Bronchial epithelial cell (primary cell): ENCODE measurements at regions not wholly inside any gene's neighbourhood (a gene's known extent, or its start where the extent isn't known, plus 50 kb on each side); places are given as distances from the start of the nearest gene placed in this dataset.
"Not testable (repeated sequence)": the region's sequence is repeated elsewhere in the genome, so short reads cannot be mapped to it uniquely, and the experiment has no call there.

Source experiments
- DNase-seq: peaks from one replicate; pipeline ENCODE4 v3.0.0-alpha.2; 2010; ENCODE audit warnings: low read depth
- FAIRE-seq: peaks from 2 replicates; lab custom pipeline; 2011; peaks lifted over from hg19 to GRCh38; lab: Jason Lieb, UNC
- H3K27me3 ChIP-seq: 2 replicates; pipeline ENCODE4 v1.5.1; 2011; ENCODE audit warnings: low read length; ENCODE audit not compliant: control insufficient read depth, insufficient read depth
- H3K36me3 ChIP-seq: 2 replicates; pipeline ENCODE4 v1.5.1; 2011; ENCODE audit warnings: low read length; ENCODE audit not compliant: control insufficient read depth, insufficient read depth
- H3K4me3 ChIP-seq: 2 replicates; pipeline ENCODE4 v1.5.1; 2011; ENCODE audit warnings: mild to moderate bottlenecking, low read depth, low read length, control low read depth
- TF ChIP-seq, protein P1 (sequence below): IDR thresholded peaks from 2 replicates; pipeline ENCODE4 v1.5.1; 2011; ENCODE audit warnings: mild to moderate bottlenecking, moderate library complexity, low read length, control low read depth, inconsistent platforms; ENCODE audit not compliant: insufficient read depth, severe bottlenecking

DNA sequence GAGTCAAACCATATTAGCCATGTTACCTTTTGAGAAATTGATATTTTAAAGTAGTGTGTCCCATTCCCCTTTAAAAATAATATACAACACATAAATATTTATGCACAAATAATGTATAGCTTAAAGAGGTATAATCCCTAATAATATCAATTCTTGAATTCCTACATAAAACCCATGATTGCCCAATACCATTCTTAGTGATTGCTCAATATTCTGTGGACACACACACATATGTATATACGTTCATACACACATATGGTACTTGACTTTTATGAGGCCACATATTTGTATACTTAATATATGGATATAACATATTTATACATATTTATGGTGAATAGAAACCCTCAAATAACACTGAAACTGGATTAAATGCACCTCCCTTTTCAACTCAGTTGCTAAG lies 367.4 kb downstream of the ZBBX start:
- H3K27me3 ChIP-seq, result no peaks in the 10 kb centered on the region
- H3K4me3 ChIP-seq, result no peak overlapping the region
- FAIRE-seq (no peak), DNase-seq (no peak)
- H3K36me3 ChIP-seq, result no peaks in the 10 kb centered on the region
- TF ChIP-seq, protein P1, sequence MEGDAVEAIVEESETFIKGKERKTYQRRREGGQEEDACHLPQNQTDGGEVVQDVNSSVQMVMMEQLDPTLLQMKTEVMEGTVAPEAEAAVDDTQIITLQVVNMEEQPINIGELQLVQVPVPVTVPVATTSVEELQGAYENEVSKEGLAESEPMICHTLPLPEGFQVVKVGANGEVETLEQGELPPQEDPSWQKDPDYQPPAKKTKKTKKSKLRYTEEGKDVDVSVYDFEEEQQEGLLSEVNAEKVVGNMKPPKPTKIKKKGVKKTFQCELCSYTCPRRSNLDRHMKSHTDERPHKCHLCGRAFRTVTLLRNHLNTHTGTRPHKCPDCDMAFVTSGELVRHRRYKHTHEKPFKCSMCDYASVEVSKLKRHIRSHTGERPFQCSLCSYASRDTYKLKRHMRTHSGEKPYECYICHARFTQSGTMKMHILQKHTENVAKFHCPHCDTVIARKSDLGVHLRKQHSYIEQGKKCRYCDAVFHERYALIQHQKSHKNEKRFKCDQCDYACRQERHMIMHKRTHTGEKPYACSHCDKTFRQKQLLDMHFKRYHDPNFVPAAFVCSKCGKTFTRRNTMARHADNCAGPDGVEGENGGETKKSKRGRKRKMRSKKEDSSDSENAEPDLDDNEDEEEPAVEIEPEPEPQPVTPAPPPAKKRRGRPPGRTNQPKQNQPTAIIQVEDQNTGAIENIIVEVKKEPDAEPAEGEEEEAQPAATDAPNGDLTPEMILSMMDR, result no peak

DNA sequence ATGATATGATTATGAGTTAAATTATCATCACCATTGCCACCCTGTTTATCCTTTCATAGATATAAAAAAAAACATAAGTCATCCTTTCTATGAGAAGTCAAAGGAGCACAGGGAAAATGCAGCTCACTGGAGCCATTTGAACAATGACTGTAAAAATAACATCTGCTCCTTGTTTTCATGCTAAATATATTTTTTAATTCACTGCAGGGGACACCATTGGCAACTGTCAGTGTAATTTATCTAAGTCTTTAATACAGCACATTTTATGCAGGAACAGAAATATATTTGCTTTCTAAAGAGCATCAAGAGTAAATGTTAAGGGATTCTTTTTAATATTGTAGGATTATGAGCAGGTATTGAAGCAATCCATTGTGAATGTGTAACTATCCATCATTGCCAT lies 371.3 kb downstream of the ZBBX start:
- FAIRE-seq (no peak), DNase-seq (no peak)
- Histone ChIP-seq H3K27me3 (no peaks in the 10 kb centered on the region), H3K36me3 (no peaks in the 10 kb centered on the region), H3K4me3 (no peak overlapping the region)
- TF ChIP-seq, protein P1, result no peak

DNA sequence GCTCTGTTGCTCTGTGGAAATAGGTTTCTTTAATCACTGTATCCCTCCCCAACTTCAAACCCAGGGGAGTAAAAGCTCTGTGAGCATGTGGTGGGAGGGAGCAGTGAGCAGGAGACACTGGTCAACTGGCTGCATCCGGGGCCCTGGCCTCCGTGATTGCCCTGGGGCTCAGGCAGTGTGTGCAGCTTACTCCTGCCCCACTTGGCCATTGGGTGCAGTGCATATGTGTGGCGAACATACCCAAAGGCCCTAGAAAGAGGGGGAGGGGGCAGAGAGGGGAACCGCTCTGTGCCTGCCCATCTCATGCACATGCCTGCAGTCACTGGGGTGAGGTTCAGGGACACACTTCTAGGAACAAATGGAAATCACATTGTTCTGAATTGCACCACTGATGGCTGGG lies 378.7 kb downstream of the ZBBX start:
- TF ChIP-seq, protein P1, result no peak
- no peak for DNase-seq
- Histone ChIP-seq H3K4me3 (no peak overlapping the region), H3K36me3 (no peaks in the 10 kb centered on the region), H3K27me3 (no peaks in the 10 kb centered on the region)
- no peak for FAIRE-seq

DNA sequence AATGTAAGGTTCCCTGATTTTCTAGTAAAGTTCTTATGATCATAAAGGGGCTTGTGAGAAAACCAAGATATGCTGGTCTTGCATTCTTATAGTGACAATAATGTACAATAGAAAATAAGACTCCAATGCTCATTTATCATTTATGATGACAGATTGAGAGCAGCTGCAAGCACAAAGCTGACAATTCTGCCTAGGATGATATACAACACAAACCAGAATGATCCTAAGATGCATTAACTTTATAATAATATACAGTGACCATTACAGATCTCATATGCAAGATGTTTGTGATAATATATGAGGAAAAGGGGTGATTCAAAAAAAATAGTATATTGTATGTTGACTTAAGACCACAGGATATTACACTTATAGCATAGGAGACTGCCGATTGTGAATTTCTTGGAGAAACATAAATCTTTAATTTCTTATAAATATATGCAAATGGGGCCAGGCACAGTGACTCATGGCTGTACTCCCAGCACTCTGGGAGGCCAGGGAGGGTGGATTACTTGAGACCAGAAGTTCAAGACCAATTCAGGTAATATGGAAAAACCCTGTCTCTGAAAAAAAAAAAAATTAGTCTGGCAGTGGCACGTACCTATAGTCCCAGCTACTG lies 387.0 kb downstream of the ZBBX start:
- FAIRE-seq (no peak), DNase-seq (no peak)
- Histone ChIP-seq H3K4me3 (no peak overlapping the region), H3K36me3 (no peaks in the 10 kb centered on the region), H3K27me3 (no peaks in the 10 kb centered on the region)
- TF ChIP-seq, protein P1, result no peak

DNA sequence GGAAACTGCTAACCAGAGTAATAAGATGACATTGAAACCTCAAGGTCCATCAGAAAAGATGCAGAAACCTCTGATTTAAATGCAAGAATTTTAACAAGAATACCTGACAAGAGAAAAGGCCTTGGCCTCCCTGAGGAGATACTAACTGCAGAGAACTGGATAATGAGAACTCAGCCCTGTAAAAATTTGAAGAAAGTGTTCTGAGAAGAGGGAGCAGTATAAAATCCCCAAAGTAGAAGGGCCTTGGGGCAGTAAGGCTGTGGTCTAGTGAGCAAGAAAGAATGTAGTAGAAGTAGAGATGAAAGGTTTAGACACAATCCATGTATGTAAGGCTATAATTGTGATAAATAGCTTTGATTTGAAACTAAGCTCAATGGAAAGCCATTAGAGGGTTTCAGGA lies 394.1 kb downstream of the ZBBX start:
- TF ChIP-seq, protein P1, result no peak
- H3K36me3 ChIP-seq, result no peaks in the 10 kb centered on the region
- no peaks in the 10 kb centered on the region for H3K27me3 ChIP-seq
- FAIRE-seq (no peak), DNase-seq (no peak)
- no peak overlapping the region for H3K4me3 ChIP-seq

DNA sequence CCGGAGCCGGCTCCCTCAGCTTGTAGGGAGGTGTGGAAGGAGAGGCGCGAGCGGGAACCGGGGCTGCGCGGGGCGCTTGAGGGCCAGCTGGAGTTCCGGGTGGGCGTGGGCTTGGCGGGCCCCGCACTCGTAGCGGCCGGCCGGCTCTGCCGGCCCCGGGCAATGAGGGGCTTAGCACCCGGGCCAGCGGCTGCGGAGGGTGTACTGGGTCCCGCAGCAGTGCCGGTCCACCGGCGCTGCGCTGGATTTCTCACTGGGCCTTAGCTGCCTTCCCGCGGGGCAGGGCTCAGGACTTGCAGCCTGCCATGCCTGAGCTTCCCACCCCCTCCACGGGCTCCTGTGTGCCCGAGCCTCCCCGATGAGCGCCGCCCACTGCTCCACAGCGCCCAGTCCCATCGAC lies 404.3 kb downstream of the ZBBX start:
- not testable (repeated sequence) for FAIRE-seq, H3K36me3 ChIP-seq, H3K4me3 ChIP-seq, DNase-seq, H3K27me3 ChIP-seq

DNA sequence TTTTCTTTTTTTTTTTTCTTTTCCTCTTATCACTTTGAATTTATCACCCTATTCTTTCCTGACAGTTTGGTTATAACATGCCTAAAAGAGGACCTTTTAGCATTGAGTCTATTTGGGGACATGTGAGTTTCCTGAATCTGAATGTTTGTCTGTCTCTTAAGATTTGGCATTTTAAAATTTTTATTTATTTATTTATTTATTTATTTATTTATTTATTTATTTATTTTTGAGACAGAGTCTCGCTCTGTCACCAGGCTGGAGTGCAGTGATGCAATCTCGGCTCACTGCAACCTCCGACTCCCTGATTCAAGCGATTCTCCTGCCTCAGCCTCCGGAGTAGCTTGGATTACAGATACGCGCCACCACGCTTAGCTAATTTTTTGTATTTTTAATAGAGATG lies 412.4 kb downstream of the ZBBX start:
- DNase-seq, H3K27me3 ChIP-seq, H3K36me3 ChIP-seq, FAIRE-seq, H3K4me3 ChIP-seq: not testable (repeated sequence)
